ENCODE measurements at regions not wholly inside any gene's neighbourhood (a gene's known extent, or its start where the extent isn't known, plus 50 kb on each side); places are given as distances from the start of the nearest gene placed in this dataset.
A peak's percentile ranks its signal among the peaks of the same experiment; 100 is the strongest.

- DNase-seq (ENCODE audit: low read depth) = no peak
These were observed 151.3 kb upstream of the NCK2 start for GRCh38 chr2:105593221-105593967.

- no peak for DNase-seq (ENCODE audit: low read depth)
These were observed 152.4 kb upstream of the NCK2 start for GRCh38 chr2:105592288-105592687.

GRCh38 chr2:105590780-105591660 is 153.7 kb upstream of the NCK2 start:
- DNase-seq (ENCODE audit: low read depth) = no peak

- no peak for DNase-seq (ENCODE audit: low read depth)
These were observed 156.1 kb upstream of the NCK2 start for GRCh38 chr2:105588581-105588980.

- no peak for DNase-seq (ENCODE audit: low read depth)
These were observed 157.1 kb upstream of the NCK2 start for GRCh38 chr2:105587637-105588036.

- no peak for DNase-seq (ENCODE audit: low read depth)
These were observed 160.2 kb upstream of the NCK2 start for GRCh38 chr2:105584435-105585010.

GRCh38 chr2:105582952-105583660 is 161.6 kb upstream of the NCK2 start:
- DNase-seq (ENCODE audit: low read depth) = no peak

- no peak for DNase-seq (ENCODE audit: low read depth)
These were observed 163.2 kb upstream of the NCK2 start for GRCh38 chr2:105581555-105581944.

GRCh38 chr2:105580870-105581554 is 163.7 kb upstream of the NCK2 start:
- DNase-seq (ENCODE audit: low read depth) = no peak

- no peak for DNase-seq (ENCODE audit: low read depth)
These were observed 164.5 kb upstream of the NCK2 start for GRCh38 chr2:105580216-105580615.

GRCh38 chr2:105578166-105578565 is 166.5 kb upstream of the NCK2 start:
- no peak for DNase-seq (ENCODE audit: low read depth)

GRCh38 chr2:105577762-105578161 is 166.9 kb upstream of the NCK2 start:
- no peak for DNase-seq (ENCODE audit: low read depth)

GRCh38 chr2:105576440-105577241 is 168.1 kb upstream of the NCK2 start:
- peak; percentile 23 for DNase-seq (ENCODE audit: low read depth)

GRCh38 chr2:105576050-105576439 is 168.7 kb upstream of the NCK2 start:
- no peak for DNase-seq (ENCODE audit: low read depth)

- no peak for DNase-seq (ENCODE audit: low read depth)
These were observed 169.2 kb upstream of the NCK2 start for GRCh38 chr2:105575499-105576025.

GRCh38 chr2:105574796-105575344 is 169.8 kb upstream of the NCK2 start:
- no peak for DNase-seq (ENCODE audit: low read depth)

GRCh38 chr2:105573910-105574655 is 170.6 kb upstream of the NCK2 start:
- DNase-seq (ENCODE audit: low read depth) = no peak

GRCh38 chr2:105573490-105573889 is 171.2 kb upstream of the NCK2 start:
- DNase-seq (ENCODE audit: low read depth) = no peak

- DNase-seq (ENCODE audit: low read depth) = no peak
These were observed 172.7 kb upstream of the FHL2 start for GRCh38 chr2:105571445-105571987.

All from fibroblast of the conjunctiva (primary cell).